Astrocyte (in vitro differentiated cells and primary cell): ENCODE measurements at regions not wholly inside any gene's neighbourhood (a gene's known extent, or its start where the extent isn't known, plus 50 kb on each side); places are given as distances from the start of the nearest gene placed in this dataset.

Experiments used
- DNase-seq: peaks from one replicate; pipeline ENCODE4 v3.0.0-alpha.2; 2010; ENCODE audit warnings: low read depth
- FAIRE-seq: peaks from 2 replicates; lab custom pipeline; 2011; peaks lifted over from hg19 to GRCh38; lab: Jason Lieb, UNC
- H2AFZ ChIP-seq: 2 replicates; pipeline ENCODE4 v1.6.0; 2012; ENCODE audit warnings: low read depth, low read length, inconsistent platforms
- H3K27ac ChIP-seq: 2 replicates; pipeline ENCODE4 v1.5.1; 2011; ENCODE audit warnings: low read depth, low read length, inconsistent platforms
- H3K27me3 ChIP-seq: 2 replicates; pipeline ENCODE4 v1.6.0; 2011; ENCODE audit warnings: low read length, inconsistent platforms; ENCODE audit not compliant: insufficient read depth
- H3K36me3 ChIP-seq: 2 replicates; pipeline ENCODE4 v1.5.1; 2011; ENCODE audit warnings: low read length, inconsistent platforms; ENCODE audit not compliant: insufficient read depth
- H3K4me1 ChIP-seq: 2 replicates; pipeline ENCODE4 v1.5.1; 2011; ENCODE audit warnings: low read length, inconsistent platforms; ENCODE audit not compliant: insufficient read depth
- H3K4me2 ChIP-seq: 2 replicates; pipeline ENCODE4 v1.6.0; 2012; ENCODE audit warnings: low read length, inconsistent platforms
- H3K4me3 ChIP-seq: 2 replicates; pipeline ENCODE4 v1.5.1; 2011; ENCODE audit warnings: low read depth, mild to moderate bottlenecking, low read length, inconsistent platforms; ENCODE audit not compliant: insufficient read depth
- H3K79me2 ChIP-seq: 2 replicates; pipeline ENCODE4 v1.6.0; 2012; ENCODE audit warnings: mild to moderate bottlenecking, low read length, inconsistent platforms; ENCODE audit not compliant: insufficient read depth
- H3K9ac ChIP-seq: 2 replicates; pipeline ENCODE4 v1.6.0; 2012; ENCODE audit warnings: mild to moderate bottlenecking, low read length, inconsistent platforms
- H3K9me3 ChIP-seq: 2 replicates; pipeline ENCODE4 v1.5.1; 2012; ENCODE audit warnings: low read depth, mild to moderate bottlenecking, low read length, inconsistent platforms; ENCODE audit not compliant: insufficient read depth
- H4K20me1 ChIP-seq: 2 replicates; pipeline ENCODE4 v1.6.0; 2012; ENCODE audit warnings: low read length, inconsistent platforms; ENCODE audit not compliant: insufficient read depth
- H3K27ac Mint-ChIP-seq: one replicate; pipeline ENCODE4 v1.8.0; 2021; ENCODE audit warnings: mild to moderate bottlenecking, mixed read lengths; ENCODE audit not compliant: unreplicated experiment
- H3K27me3 Mint-ChIP-seq: one replicate; pipeline ENCODE4 v1.8.0; 2021; ENCODE audit warnings: low read depth, mixed read lengths; ENCODE audit not compliant: unreplicated experiment
- H3K36me3 Mint-ChIP-seq: one replicate; pipeline ENCODE4 v1.8.0; 2021; ENCODE audit warnings: low read depth, mixed read lengths; ENCODE audit not compliant: unreplicated experiment
- H3K4me1 Mint-ChIP-seq: one replicate; pipeline ENCODE4 v1.8.0; 2021; ENCODE audit warnings: low read depth, mixed read lengths; ENCODE audit not compliant: unreplicated experiment
- H3K4me3 Mint-ChIP-seq: one replicate; pipeline ENCODE4 v1.8.0; 2021; ENCODE audit warnings: mild to moderate bottlenecking, moderate library complexity, mixed read lengths; ENCODE audit not compliant: unreplicated experiment
- H3K9me3 Mint-ChIP-seq: one replicate; pipeline ENCODE4 v1.8.0; 2021; ENCODE audit warnings: mild to moderate bottlenecking, mixed read lengths; ENCODE audit not compliant: unreplicated experiment
- EZH2 ChIP-seq: IDR thresholded peaks from 2 replicates; pipeline ENCODE4 v1.6.1; 2012; ENCODE audit warnings: mild to moderate bottlenecking, low read length, inconsistent platforms; ENCODE audit not compliant: insufficient read depth
- TF ChIP-seq, protein P1 (sequence below): IDR thresholded peaks from 2 replicates; pipeline ENCODE4 v1.5.1; 2011; ENCODE audit warnings: low read depth, mild to moderate bottlenecking, inconsistent platforms, low read length, moderate library complexity; ENCODE audit not compliant: insufficient read depth

- Histone ChIP-seq H3K4me2 (no peak overlapping the region), H3K4me3 (no peak overlapping the region), H4K20me1 (no peaks in the 10 kb centered on the region), H3K36me3 (no peaks in the 10 kb centered on the region), H3K9ac (no peak overlapping the region), H3K9me3 (no peaks in the 10 kb centered on the region), H3K79me2 (no peaks in the 10 kb centered on the region), H3K27ac (no peak overlapping the region), H3K27me3 (no peaks in the 10 kb centered on the region), H3K4me1 (no peaks in the 10 kb centered on the region), H2AFZ (no peak overlapping the region)
- no peaks in the 10 kb centered on the region for H3K36me3 Mint-ChIP-seq
- no peaks in the 10 kb centered on the region for H3K4me1 Mint-ChIP-seq
- DNase-seq: no peak
- no peak overlapping the region for H3K4me3 Mint-ChIP-seq
- TF ChIP-seq EZH2: no peak
- TF ChIP-seq, protein P1, sequence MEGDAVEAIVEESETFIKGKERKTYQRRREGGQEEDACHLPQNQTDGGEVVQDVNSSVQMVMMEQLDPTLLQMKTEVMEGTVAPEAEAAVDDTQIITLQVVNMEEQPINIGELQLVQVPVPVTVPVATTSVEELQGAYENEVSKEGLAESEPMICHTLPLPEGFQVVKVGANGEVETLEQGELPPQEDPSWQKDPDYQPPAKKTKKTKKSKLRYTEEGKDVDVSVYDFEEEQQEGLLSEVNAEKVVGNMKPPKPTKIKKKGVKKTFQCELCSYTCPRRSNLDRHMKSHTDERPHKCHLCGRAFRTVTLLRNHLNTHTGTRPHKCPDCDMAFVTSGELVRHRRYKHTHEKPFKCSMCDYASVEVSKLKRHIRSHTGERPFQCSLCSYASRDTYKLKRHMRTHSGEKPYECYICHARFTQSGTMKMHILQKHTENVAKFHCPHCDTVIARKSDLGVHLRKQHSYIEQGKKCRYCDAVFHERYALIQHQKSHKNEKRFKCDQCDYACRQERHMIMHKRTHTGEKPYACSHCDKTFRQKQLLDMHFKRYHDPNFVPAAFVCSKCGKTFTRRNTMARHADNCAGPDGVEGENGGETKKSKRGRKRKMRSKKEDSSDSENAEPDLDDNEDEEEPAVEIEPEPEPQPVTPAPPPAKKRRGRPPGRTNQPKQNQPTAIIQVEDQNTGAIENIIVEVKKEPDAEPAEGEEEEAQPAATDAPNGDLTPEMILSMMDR: no peak
- H3K27me3 Mint-ChIP-seq: no peaks in the 10 kb centered on the region
- FAIRE-seq: no peak
- H3K27ac Mint-ChIP-seq: no peak overlapping the region
- no peaks in the 10 kb centered on the region for H3K9me3 Mint-ChIP-seq
Measured at GRCh38 chr4:163598489-163598888, 104.0 kb downstream of the TMA16 start.

DNA sequence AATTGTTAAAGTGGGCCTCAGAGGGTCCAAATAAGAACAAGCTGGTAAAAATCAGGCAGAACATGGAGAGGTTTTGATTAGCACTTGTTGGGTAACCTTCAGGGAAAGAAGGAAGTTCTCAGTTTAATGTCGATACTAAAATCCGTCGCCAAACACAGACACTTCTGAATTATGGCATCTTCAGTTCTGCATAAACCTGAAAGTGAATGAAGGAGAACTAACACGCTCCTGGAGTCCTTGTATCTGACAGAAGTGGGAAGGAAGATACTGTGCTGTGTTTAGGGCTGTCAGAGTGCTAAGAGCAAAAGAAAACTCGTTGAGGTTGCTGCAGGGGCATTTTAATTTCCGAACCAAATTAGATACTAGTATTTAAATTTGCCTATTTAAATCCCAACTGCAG, 106.2 kb downstream of the TMA16 start:
- no peak for DNase-seq
- no peaks in the 10 kb centered on the region for H3K9me3 Mint-ChIP-seq
- H2AFZ ChIP-seq: no peak overlapping the region
- H3K9ac ChIP-seq: no peak overlapping the region
- no peak overlapping the region for H3K27ac Mint-ChIP-seq
- no peaks in the 10 kb centered on the region for H3K79me2 ChIP-seq
- no peaks in the 10 kb centered on the region for H4K20me1 ChIP-seq
- FAIRE-seq: no peak
- TF ChIP-seq, protein P1: no peak
- no peak for TF ChIP-seq EZH2
- no peaks in the 10 kb centered on the region for H3K4me1 Mint-ChIP-seq
- H3K4me2 ChIP-seq: no peak overlapping the region
- no peaks in the 10 kb centered on the region for H3K36me3 Mint-ChIP-seq
- H3K27me3 Mint-ChIP-seq: no peaks in the 10 kb centered on the region
- H3K27me3 ChIP-seq: no peaks in the 10 kb centered on the region
- H3K4me1 ChIP-seq: no peaks in the 10 kb centered on the region
- no peaks in the 10 kb centered on the region for H3K36me3 ChIP-seq
- no peak overlapping the region for H3K4me3 ChIP-seq
- no peak overlapping the region for H3K4me3 Mint-ChIP-seq
- no peaks in the 10 kb centered on the region for H3K9me3 ChIP-seq
- no peak overlapping the region for H3K27ac ChIP-seq

- no peak overlapping the region for H3K4me3 Mint-ChIP-seq
- H3K27ac Mint-ChIP-seq: no peak overlapping the region
- Histone ChIP-seq H3K9ac (no peak overlapping the region), H3K4me1 (no peaks in the 10 kb centered on the region), H4K20me1 (no peaks in the 10 kb centered on the region), H3K79me2 (no peaks in the 10 kb centered on the region), H3K9me3 (no peaks in the 10 kb centered on the region), H2AFZ (no peak overlapping the region), H3K27ac (no peak overlapping the region), H3K27me3 (no peaks in the 10 kb centered on the region), H3K4me2 (no peak overlapping the region), H3K4me3 (no peak overlapping the region), H3K36me3 (no peaks in the 10 kb centered on the region)
- H3K9me3 Mint-ChIP-seq: no peaks in the 10 kb centered on the region
- H3K27me3 Mint-ChIP-seq: no peaks in the 10 kb centered on the region
- no peaks in the 10 kb centered on the region for H3K36me3 Mint-ChIP-seq
- TF ChIP-seq EZH2: no peak
- TF ChIP-seq, protein P1: no peak
- FAIRE-seq (no peak), DNase-seq (peak; percentile 12)
- H3K4me1 Mint-ChIP-seq: peaks cover 15% of the 10 kb centered on the region
Measured at GRCh38 chr4:163603257-163603656, 108.8 kb downstream of the TMA16 start.
